T-helper 17 cell (primary cell): ENCODE measurements at regions not wholly inside any gene's neighbourhood (a gene's known extent, or its start where the extent isn't known, plus 50 kb on each side); places are given as distances from the start of the nearest gene placed in this dataset.

Experiments
- ATAC-seq: fragments of 150-1000 bp; cut with Tn5 transposase; 2 replicates; pipeline ENCODE4 v1.10.0; 2021; ENCODE audit warnings: mild to moderate bottlenecking, moderate library complexity
- DNase-seq, 3 donors: peaks; one replicate each; pipeline versions ENCODE4 v3.0.0 to v3.0.0-alpha.2; 2020 to 2021
- H3K9me3 ChIP-seq: one replicate; pipeline ENCODE4 v1.7.0; 2013; ENCODE audit warnings: low read length, mild to moderate bottlenecking; ENCODE audit not compliant: control insufficient read depth, poor library complexity, severe bottlenecking
- H3K27ac Mint-ChIP-seq: one replicate; pipeline ENCODE4 v1.8.0; 2022; ENCODE audit warnings: mild to moderate bottlenecking, moderate library complexity, mixed read lengths
- H3K27me3 Mint-ChIP-seq: one replicate; pipeline ENCODE4 v1.8.0; 2022; ENCODE audit warnings: mixed read lengths
- H3K36me3 Mint-ChIP-seq: one replicate; pipeline ENCODE4 v1.8.0; 2022; ENCODE audit warnings: low read depth, mixed read lengths
- H3K4me1 Mint-ChIP-seq: one replicate; pipeline ENCODE4 v1.8.0; 2022; ENCODE audit warnings: mild to moderate bottlenecking, mixed read lengths
- H3K4me3 Mint-ChIP-seq: one replicate; pipeline ENCODE4 v1.8.0; 2022; ENCODE audit warnings: mild to moderate bottlenecking, moderate library complexity, mixed read lengths

DNA sequence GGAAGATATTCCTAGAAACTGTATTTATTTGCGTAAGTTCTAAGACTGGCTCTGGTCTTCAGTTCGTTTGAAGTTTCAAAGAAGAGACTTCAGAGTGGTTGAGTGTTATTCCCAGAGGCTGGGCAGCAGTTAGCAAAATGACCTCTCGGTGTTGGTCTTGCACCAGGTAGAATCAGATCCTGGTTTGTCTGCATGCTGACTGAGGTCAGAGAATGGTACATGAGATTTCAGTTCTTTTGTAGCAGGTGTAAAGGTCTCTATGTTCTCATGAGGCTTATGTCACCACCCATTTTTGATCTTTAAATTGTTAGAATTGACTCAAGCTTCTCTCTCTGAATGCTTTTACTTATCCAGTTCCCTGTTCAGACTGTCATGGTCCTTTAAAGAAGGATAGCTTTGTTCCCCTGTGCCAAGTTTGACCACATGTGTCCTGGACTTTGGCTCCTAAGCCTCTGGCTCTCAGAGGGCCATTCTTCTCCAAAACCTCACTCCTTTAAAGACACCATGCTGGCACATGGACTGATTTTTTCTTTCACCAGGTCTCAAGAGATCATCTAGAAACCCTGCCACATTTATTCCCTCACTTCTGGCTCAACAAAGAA lies 355.8 kb upstream of the BOD1L1 start:
- Mint-ChIP-seq H3K27ac (no peak overlapping the region), H3K27me3 (no peaks in the 10 kb centered on the region), H3K4me1 (no peaks in the 10 kb centered on the region), H3K36me3 (no peaks in the 10 kb centered on the region), H3K4me3 (no peak overlapping the region)
- ATAC-seq: no peak
- H3K9me3 ChIP-seq: no peaks in the 10 kb centered on the region
- DNase-seq: no peak

DNA sequence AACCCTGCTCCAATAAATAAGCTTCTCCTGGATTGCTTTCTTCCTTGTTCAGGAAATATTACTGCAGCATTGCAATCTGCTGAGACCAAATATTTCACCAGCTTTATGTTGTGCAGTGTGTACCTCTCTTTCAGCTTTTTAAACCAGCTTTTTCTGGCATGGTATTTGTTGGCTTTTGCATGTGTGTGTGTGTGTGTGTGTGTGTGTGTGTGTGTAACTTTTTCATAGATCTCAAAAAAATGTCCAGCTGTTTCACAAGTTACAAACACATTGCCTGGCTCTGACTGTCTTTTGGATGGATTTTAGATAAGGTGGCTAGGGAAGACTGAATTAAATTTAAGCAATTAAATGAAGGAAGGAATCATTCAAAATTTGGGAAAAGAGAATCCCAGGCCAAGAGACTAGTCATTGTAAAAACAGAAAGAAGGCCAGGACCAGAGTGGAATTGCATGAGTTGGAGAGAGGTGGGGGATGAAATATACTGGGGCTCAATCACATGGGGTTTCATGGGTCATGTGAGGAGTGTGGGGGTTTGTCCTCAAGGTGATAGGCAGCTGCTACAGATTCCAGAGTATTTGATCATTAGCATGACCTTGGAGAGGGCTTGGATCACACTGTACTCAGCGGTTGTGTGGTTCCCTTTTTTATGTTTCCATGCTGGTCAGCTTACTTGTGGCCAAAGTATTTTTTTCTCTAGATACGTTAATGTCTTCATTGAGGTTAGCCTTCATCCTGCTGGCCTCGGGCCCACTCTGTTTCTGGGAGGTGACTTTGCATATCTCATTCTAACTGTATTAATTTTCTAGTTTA lies 357.7 kb upstream of the BOD1L1 start:
- no peak for ATAC-seq
- DNase-seq: no peak
- Mint-ChIP-seq H3K4me3 (no peak overlapping the region), H3K27ac (no peak overlapping the region), H3K27me3 (no peaks in the 10 kb centered on the region), H3K4me1 (no peaks in the 10 kb centered on the region), H3K36me3 (no peaks in the 10 kb centered on the region)
- H3K9me3 ChIP-seq: no peaks in the 10 kb centered on the region

DNA sequence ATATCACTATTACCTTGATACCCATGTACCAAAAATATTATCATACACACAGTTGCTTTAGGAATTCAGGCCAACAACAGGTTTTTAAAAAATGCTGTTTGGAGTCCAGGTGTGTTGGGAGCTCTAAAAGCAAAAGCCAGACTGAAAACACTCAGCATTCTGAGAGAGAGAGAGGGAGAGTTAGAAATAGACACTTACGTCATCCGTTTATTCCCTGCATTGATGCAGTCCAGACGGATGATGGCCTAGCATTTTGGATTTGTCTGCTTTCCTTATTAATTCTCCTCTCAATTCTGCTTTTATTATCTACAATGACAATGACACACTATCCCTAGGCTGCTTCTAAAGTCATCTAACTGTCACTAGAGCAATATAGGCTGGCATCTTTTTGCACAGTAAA lies 358.3 kb upstream of the BOD1L1 start:
- no peak overlapping the region for H3K4me3 Mint-ChIP-seq
- no peaks in the 10 kb centered on the region for H3K4me1 Mint-ChIP-seq

DNA sequence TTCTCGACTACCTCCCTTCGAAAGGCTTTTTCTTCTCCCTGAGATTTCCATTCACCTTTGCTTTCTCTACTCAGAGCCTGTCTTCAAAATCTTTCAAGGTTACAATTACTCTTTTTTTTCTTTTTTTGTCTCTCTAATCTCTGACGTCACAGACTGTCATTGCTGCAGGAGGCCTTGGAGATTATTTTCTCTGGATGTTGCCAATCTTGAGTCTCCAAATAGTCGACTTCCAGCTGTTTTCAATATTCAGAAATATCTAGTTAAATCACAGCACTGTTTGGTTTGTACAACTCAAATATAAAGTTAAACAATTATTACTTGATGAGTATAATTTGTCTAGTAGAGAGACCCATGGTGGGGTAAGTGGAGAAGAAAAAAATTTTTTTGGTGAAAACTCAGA lies 359.0 kb upstream of the BOD1L1 start:
- Mint-ChIP-seq H3K27ac (no peak overlapping the region), H3K27me3 (no peaks in the 10 kb centered on the region), H3K36me3 (no peaks in the 10 kb centered on the region), H3K4me3 (no peak overlapping the region), H3K4me1 (no peaks in the 10 kb centered on the region)
- H3K9me3 ChIP-seq: no peaks in the 10 kb centered on the region
- ATAC-seq (no peak), DNase-seq (no peak)

More for the DNA sequence above, 358.3 kb upstream of the BOD1L1 start:
- Mint-ChIP-seq H3K36me3 (no peaks in the 10 kb centered on the region), H3K27me3 (no peaks in the 10 kb centered on the region), H3K27ac (no peak overlapping the region)
- ATAC-seq (no peak), DNase-seq (no peak)
- no peaks in the 10 kb centered on the region for H3K9me3 ChIP-seq

DNA sequence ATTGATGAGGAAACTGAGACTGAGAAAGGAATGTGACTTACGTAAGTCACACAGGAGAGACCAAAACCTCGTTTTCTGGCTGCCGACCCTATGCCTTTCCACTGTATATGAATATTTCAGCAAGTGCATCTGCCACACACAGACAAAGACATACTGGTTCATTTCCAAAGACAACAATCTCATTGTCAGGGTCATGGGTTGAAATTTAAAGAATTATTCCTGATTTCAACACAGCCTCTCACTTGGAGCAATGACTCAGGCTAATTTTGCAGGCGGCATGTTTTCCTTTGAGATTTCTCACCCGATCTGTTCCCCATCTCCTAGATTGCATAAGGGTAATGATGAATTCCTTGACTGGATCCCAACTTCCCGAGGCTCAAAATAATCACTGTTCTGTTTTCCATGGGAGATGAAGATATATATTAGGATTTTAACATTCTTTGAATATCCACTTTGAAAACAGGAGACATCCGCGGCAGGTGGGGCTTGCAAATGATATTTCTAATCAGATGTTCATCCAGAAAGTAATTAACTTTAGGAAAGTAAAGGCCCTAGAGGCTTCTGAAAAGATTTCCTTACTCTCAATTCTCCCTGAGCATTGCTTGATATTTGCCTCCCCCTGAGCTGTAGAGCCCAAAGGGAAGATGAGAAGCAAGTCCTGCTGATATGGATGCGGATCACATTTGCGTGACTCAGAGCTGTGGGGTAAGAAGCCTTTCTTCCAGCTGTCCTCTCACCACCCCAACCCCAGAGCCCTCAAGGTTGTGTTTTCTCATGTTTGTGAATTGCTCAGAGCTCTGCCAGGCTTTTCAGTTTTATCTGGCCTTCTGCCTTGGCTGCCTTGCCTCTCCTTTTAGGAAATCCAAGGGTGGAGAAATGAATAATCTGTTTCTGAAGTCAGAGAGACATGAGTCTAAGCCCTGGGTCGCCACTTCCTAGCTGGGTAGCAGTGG lies 361.1 kb upstream of the BOD1L1 start:
- no peaks in the 10 kb centered on the region for H3K9me3 ChIP-seq
- no peaks in the 10 kb centered on the region for H3K4me1 Mint-ChIP-seq
- no peaks in the 10 kb centered on the region for H3K36me3 Mint-ChIP-seq
- no peaks in the 10 kb centered on the region for H3K27me3 Mint-ChIP-seq
- H3K4me3 Mint-ChIP-seq: no peak overlapping the region
- ATAC-seq: no peak
- H3K27ac Mint-ChIP-seq: no peak overlapping the region
- no peak for DNase-seq

DNA sequence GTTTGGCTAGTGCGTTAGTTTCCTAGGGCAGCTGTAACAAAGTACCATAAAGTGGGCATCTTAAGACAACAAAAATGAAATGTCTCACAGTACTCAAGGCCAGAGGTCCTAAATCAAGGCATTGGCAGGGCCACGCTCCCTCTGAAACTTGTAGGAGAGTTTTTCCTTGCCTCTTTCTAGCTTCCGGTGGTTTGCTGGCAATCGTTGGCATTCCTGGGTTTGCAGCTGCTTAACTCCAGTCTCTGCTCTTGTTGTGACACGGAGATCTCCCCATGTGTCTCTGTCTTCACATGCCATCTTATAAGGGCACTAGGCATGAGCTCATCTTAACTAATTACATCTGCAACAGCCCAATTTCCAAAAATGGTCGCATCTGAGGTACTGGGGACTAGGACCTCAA lies 362.0 kb upstream of the BOD1L1 start:
- Mint-ChIP-seq H3K27ac (no peak overlapping the region), H3K4me3 (no peak overlapping the region), H3K36me3 (no peaks in the 10 kb centered on the region), H3K4me1 (no peaks in the 10 kb centered on the region), H3K27me3 (no peaks in the 10 kb centered on the region)
- ATAC-seq: no peak
- no peaks in the 10 kb centered on the region for H3K9me3 ChIP-seq
- no peak for DNase-seq

DNA sequence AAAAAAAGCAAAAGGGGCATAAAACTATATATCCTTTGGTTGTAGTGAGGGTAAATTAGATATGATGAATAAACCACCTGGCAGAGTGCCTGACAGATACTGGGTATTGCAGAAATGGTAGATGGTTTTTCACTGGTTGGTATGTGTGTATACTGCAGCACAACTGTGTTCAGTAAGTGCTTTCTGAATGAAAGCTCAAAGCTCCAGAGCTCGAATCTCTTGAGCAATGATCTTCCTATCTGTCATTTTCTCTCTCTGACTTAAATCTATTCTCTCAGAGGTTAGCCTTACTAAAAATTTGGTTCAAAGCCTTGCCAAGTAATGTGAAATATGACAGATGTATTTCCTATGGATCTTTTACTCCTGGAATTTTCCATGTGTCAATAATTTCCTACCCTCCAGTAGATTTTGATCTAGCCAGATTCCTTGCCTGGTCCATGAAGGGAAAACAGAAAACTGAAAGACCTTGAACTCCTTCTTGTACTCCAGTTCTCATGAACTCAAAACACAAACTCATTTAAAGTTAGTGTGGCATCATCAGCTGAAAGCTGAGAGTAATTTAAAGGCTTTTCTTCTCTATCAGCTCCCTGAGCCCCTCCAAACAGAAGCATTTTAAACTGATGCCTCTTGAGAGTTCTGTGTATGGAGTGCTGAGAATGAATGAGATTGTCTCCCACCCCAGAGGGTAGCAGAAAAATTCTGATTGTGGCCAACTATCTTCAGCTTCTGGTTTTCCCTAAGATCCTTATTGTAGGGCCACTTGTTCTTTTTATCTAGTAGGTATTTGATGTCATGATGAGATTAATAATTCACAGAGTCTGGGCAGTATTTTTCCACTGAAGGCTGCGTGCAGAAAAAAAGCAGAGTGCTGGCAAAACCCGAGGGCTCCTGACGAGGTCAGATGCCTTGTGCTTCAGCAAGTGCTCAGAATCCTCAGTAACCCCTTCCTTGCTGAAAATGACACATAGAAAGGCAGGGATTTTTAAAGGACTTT lies 363.4 kb upstream of the BOD1L1 start:
- no peak for ATAC-seq
- no peaks in the 10 kb centered on the region for H3K9me3 ChIP-seq
- no peak for DNase-seq
- Mint-ChIP-seq H3K36me3 (no peaks in the 10 kb centered on the region), H3K27ac (no peak overlapping the region), H3K4me1 (no peaks in the 10 kb centered on the region), H3K27me3 (no peaks in the 10 kb centered on the region), H3K4me3 (no peak overlapping the region)

DNA sequence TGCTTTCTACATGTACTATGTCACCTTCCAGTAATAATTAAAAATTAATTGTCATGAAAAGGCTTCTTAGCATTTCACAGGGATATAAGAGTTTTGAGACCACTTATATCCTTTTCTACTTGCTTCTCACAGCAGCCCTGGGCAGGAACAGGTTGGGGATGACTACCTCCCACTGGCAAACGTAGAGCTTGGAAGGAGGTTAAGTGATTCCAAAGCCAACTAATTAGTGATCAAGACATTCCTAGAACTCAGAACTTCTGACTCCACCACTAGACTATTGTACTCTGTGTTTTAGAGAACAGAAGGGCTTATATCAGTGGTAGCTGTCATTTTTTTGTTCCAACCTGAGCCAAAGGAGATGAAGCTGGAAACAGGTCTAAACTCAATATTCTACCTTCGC lies 364.5 kb upstream of the BOD1L1 start:
- DNase-seq (no peak), ATAC-seq (no peak)
- no peaks in the 10 kb centered on the region for H3K4me1 Mint-ChIP-seq
- H3K4me3 Mint-ChIP-seq: no peak overlapping the region
- no peaks in the 10 kb centered on the region for H3K9me3 ChIP-seq
- no peak overlapping the region for H3K27ac Mint-ChIP-seq
- H3K27me3 Mint-ChIP-seq: no peaks in the 10 kb centered on the region
- no peaks in the 10 kb centered on the region for H3K36me3 Mint-ChIP-seq

DNA sequence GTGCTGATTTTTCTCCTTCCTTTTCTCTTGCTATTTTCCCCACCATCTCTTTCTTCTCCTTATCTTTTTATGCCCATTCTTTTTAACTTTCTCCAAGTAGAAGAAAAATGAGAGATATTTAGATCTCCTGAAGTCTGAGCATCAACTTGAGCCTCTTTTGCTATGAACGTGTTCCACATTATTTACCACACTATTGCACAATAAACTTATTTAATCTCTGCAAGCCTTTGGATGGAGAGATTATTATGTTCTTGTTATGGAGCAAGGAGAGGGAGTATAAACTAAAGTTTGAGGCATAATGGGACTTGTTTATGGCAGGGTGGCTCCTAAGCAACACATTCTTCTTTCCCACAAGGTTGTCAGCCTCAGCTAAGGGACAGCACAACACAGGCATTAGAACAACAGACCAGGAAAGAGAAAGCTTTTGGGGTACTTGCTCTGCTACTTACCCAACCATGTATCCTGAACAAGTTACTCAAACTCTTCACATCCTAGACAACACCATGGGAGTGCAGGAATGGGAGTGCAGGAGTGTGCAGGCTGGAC lies 365.5 kb upstream of the BOD1L1 start:
- no peaks in the 10 kb centered on the region for H3K36me3 Mint-ChIP-seq
- H3K27ac Mint-ChIP-seq: no peak overlapping the region
- DNase-seq (no peak), ATAC-seq (no peak)
- no peaks in the 10 kb centered on the region for H3K9me3 ChIP-seq
- H3K4me3 Mint-ChIP-seq: no peak overlapping the region
- no peaks in the 10 kb centered on the region for H3K4me1 Mint-ChIP-seq
- H3K27me3 Mint-ChIP-seq: no peaks in the 10 kb centered on the region

DNA sequence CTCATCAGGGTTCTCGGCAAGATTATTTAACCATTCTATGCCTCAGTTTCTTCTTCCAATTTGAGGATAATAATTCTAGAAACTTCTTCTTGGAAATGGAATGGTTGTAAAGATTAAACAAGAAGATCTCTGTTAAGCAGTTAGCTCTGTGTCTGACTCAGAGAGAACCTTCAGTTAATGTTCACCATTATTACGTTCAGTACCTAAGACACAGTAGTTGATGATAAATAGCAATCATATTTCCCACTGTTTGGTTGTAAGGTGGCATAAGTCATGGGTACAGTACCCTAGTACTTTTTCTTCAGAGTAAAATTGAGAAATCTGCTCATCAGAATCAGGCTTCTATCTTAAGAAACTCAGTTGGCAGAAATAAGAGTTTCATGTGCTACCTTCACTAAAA lies 366.5 kb upstream of the BOD1L1 start:
- no peak overlapping the region for H3K4me3 Mint-ChIP-seq
- H3K27ac Mint-ChIP-seq: no peak overlapping the region
- ATAC-seq (no peak), DNase-seq (no peak)
- H3K36me3 Mint-ChIP-seq: no peaks in the 10 kb centered on the region
- H3K9me3 ChIP-seq: no peaks in the 10 kb centered on the region
- no peaks in the 10 kb centered on the region for H3K27me3 Mint-ChIP-seq
- H3K4me1 Mint-ChIP-seq: no peaks in the 10 kb centered on the region

DNA sequence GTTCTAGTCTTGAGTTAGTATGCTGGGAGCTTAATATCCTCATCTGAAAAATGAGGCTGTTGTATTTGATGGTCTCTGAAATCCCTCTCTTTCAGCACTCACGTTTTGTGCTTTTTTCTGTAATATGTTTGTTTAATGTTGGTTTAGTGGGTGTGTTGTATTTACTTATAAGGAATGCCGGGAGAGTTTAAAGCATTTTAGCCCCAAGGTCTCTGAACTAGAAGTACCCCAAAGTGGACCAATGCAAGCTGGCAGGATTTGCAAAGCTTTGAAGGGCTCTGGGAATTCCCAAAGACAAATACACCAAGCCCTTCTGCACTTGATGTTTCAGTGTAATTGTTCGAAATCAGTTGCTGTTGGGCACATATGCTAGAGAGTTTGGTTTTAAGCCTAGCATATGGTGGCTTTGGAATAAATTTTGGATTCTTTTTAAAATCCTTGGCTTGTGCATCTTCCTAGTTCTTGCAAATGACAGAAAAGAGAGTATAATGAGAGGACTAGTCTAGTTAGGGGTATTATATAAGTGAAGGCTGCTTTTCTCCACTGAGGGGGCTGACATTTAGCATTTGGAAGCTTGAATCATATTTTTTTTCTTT lies 371.4 kb upstream of the BOD1L1 start:
- no peaks in the 10 kb centered on the region for H3K9me3 ChIP-seq
- no peaks in the 10 kb centered on the region for H3K27me3 Mint-ChIP-seq
- H3K27ac Mint-ChIP-seq: no peak overlapping the region
- no peak overlapping the region for H3K4me3 Mint-ChIP-seq
- no peak for ATAC-seq
- DNase-seq: no peak
- no peaks in the 10 kb centered on the region for H3K36me3 Mint-ChIP-seq
- no peaks in the 10 kb centered on the region for H3K4me1 Mint-ChIP-seq
